Tongue (tissue), 1 donor: ENCODE measurements at regions not wholly inside any gene's neighbourhood (a gene's known extent, or its start where the extent isn't known, plus 50 kb on each side); places are given as distances from the start of the nearest gene placed in this dataset.

Experiments used
- DNase-seq: peaks from one replicate; pipeline ENCODE4 v3.0.0-alpha.2; 2015

GRCh38 chr4:24417206-24417605 lies 167.1 kb downstream of the DHX15 start:
- no peak for DNase-seq

- DNase-seq = no peak
Observed at GRCh38 chr4:24416293-24416692, 168.1 kb downstream of the DHX15 start.

- DNase-seq = no peak
Observed at GRCh38 chr4:24413311-24413784, 171.0 kb downstream of the DHX15 start.

GRCh38 chr4:24411806-24412205 lies 172.5 kb downstream of the DHX15 start:
- DNase-seq = no peak

- no peak for DNase-seq
Observed at GRCh38 chr4:24411299-24411698, 173.1 kb downstream of the DHX15 start.

- no peak for DNase-seq
Observed at GRCh38 chr4:24408640-24409039, 175.7 kb downstream of the DHX15 start.

- DNase-seq = no peak
Observed at GRCh38 chr4:24405926-24406325, 178.4 kb downstream of the DHX15 start.

- no peak for DNase-seq
Observed at GRCh38 chr4:24405341-24405740, 179.0 kb downstream of the DHX15 start.

GRCh38 chr4:24404281-24404680 lies 180.1 kb downstream of the DHX15 start:
- DNase-seq = no peak

GRCh38 chr4:24403265-24403664 lies 181.1 kb downstream of the DHX15 start:
- DNase-seq = no peak

GRCh38 chr4:24400537-24400936 lies 183.8 kb downstream of the DHX15 start:
- DNase-seq = no peak

- DNase-seq = no peak
Observed at GRCh38 chr4:24396988-24397387, 187.4 kb downstream of the DHX15 start.

GRCh38 chr4:24395937-24396336 lies 188.4 kb downstream of the DHX15 start:
- DNase-seq = no peak

- DNase-seq = no peak
Observed at GRCh38 chr4:24394041-24394440, 190.3 kb downstream of the DHX15 start.

- DNase-seq = no peak
Observed at GRCh38 chr4:24392613-24393012, 191.7 kb downstream of the DHX15 start.

GRCh38 chr4:24382381-24382780 lies 202.0 kb downstream of the DHX15 start:
- no peak for DNase-seq

- no peak for DNase-seq
Observed at GRCh38 chr4:24380957-24381665, 203.2 kb downstream of the DHX15 start.

- no peak for DNase-seq
Observed at GRCh38 chr4:24373704-24374103, 210.7 kb downstream of the DHX15 start.

- peak; percentile 49 for DNase-seq
Observed at GRCh38 chr4:24372881-24373280, 211.5 kb downstream of the DHX15 start.

- no peak for DNase-seq
Observed at GRCh38 chr4:24372341-24372740, 212.0 kb downstream of the DHX15 start.

GRCh38 chr4:24370421-24370820 lies 213.9 kb downstream of the DHX15 start:
- no peak for DNase-seq

GRCh38 chr4:24369507-24370029 lies 214.8 kb downstream of the DHX15 start:
- no peak for DNase-seq

GRCh38 chr4:24368801-24369200 lies 215.6 kb downstream of the DHX15 start:
- no peak for DNase-seq

- no peak for DNase-seq
Observed at GRCh38 chr4:24364852-24365251, 219.5 kb downstream of the DHX15 start.
